ENCODE measurements at regions not wholly inside any gene's neighbourhood (a gene's known extent, or its start where the extent isn't known, plus 50 kb on each side); places are given as distances from the start of the nearest gene placed in this dataset.

DNA sequence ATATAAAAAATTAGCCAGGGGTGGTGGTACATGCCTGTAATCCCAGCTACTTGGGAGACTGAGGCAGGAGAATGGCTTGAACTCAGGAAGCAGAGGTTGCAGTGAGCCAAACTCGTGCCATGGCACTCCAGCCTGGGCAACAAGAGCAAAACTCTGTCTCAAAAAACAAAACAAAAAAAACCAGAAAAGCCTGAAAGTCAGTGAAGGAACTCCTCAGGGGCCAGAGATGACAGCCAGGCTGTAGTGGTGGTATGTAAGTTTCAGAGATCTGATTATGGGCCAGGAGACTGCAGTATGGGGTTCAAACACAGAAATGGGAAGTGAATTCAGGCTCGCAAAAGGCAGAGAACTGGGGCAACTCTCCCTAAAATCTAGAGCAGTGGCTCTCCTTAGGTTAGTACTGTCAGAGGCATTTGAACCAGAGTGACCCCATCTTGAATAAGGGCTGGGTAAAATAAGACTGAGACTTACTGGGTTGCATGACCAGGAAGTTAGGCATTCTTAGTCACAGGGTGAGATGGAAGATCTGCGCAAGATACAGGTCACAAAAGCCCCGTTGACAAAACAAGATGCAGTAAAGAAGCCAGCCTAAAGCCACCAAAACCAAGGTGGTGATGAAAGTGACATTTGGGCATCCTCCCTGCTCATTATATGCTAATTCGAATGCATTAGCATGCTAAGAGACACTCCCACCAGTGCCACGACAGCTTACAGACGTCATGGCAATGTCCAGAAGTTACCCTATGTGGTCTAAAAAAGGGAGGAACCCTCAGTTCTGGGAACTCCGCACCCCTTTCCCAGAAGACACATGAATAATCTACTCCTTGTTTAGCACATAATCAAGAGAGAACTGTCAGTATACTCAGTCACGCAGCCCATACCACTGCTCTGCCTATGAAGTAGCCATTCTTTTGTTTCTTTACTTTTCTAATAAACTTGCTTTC is 120.2 kb upstream of the XYLT1 start:
- TF ChIP-seq ZBTB48 (tag by site-specific recombination; IDR thresholded peaks at IDR 0.05) (no peak), ZNF521 (tag by site-specific recombination; IDR thresholded peaks at IDR 0.05) (no peak), ZNF701 (tag by site-specific recombination; IDR thresholded peaks at IDR 0.05) (no peak), SETDB1 (IDR thresholded peaks at IDR 0.05; ENCODE audit: insufficient read length, low read length) (no peak), ZNF112 (tag by site-specific recombination; IDR thresholded peaks at IDR 0.05) (no peak), ZNF169 (tag by site-specific recombination; IDR thresholded peaks at IDR 0.05) (no peak), ZNF184 (tag by site-specific recombination; IDR thresholded peaks at IDR 0.05) (no peak), SALL2 (tag by site-specific recombination; IDR thresholded peaks at IDR 0.05; ENCODE audit: borderline replicate concordance) (no peak), ZFP69B (tag by site-specific recombination; IDR thresholded peaks at IDR 0.05) (no peak), ZNF174 (tag by site-specific recombination; IDR thresholded peaks at IDR 0.05) (no peak), ZNF776 (tag by site-specific recombination; IDR thresholded peaks at IDR 0.05; ENCODE audit: borderline replicate concordance) (no peak), ZNF501 (tag by site-specific recombination; IDR thresholded peaks at IDR 0.05) (no peak), ZBTB1 (tag by site-specific recombination; IDR thresholded peaks at IDR 0.05) (no peak), ZNF335 (tag by site-specific recombination; conservative IDR thresholded peaks at IDR 0.05) (no peak), ZNF544 (tag by site-specific recombination; IDR thresholded peaks at IDR 0.05) (no peak)
- TF ChIP-seq, protein P1, sequence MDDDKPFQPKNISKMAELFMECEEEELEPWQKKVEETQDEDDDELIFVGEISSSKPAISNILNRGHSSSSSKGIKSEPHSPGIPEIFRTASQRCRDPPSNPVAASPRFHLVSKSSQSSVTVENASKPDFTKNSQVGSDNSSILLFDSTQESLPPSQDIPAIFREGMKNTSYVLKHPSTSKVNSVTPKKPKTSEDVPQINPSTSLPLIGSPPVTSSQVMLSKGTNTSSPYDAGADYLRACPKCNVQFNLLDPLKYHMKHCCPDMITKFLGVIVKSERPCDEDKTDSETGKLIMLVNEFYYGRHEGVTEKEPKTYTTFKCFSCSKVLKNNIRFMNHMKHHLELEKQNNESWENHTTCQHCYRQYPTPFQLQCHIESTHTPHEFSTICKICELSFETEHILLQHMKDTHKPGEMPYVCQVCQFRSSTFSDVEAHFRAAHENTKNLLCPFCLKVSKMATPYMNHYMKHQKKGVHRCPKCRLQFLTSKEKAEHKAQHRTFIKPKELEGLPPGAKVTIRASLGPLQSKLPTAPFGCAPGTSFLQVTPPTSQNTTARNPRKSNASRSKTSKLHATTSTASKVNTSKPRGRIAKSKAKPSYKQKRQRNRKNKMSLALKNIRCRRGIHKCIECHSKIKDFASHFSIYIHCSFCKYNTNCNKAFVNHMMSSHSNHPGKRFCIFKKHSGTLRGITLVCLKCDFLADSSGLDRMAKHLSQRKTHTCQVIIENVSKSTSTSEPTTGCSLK (tag by site-specific recombination; IDR thresholded peaks at IDR 0.05), result no peak
- TF ChIP-seq, protein P2, sequence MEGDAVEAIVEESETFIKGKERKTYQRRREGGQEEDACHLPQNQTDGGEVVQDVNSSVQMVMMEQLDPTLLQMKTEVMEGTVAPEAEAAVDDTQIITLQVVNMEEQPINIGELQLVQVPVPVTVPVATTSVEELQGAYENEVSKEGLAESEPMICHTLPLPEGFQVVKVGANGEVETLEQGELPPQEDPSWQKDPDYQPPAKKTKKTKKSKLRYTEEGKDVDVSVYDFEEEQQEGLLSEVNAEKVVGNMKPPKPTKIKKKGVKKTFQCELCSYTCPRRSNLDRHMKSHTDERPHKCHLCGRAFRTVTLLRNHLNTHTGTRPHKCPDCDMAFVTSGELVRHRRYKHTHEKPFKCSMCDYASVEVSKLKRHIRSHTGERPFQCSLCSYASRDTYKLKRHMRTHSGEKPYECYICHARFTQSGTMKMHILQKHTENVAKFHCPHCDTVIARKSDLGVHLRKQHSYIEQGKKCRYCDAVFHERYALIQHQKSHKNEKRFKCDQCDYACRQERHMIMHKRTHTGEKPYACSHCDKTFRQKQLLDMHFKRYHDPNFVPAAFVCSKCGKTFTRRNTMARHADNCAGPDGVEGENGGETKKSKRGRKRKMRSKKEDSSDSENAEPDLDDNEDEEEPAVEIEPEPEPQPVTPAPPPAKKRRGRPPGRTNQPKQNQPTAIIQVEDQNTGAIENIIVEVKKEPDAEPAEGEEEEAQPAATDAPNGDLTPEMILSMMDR (tag by site-specific recombination; IDR thresholded peaks at IDR 0.05), result no peak
- TF ChIP-seq, protein P3, sequence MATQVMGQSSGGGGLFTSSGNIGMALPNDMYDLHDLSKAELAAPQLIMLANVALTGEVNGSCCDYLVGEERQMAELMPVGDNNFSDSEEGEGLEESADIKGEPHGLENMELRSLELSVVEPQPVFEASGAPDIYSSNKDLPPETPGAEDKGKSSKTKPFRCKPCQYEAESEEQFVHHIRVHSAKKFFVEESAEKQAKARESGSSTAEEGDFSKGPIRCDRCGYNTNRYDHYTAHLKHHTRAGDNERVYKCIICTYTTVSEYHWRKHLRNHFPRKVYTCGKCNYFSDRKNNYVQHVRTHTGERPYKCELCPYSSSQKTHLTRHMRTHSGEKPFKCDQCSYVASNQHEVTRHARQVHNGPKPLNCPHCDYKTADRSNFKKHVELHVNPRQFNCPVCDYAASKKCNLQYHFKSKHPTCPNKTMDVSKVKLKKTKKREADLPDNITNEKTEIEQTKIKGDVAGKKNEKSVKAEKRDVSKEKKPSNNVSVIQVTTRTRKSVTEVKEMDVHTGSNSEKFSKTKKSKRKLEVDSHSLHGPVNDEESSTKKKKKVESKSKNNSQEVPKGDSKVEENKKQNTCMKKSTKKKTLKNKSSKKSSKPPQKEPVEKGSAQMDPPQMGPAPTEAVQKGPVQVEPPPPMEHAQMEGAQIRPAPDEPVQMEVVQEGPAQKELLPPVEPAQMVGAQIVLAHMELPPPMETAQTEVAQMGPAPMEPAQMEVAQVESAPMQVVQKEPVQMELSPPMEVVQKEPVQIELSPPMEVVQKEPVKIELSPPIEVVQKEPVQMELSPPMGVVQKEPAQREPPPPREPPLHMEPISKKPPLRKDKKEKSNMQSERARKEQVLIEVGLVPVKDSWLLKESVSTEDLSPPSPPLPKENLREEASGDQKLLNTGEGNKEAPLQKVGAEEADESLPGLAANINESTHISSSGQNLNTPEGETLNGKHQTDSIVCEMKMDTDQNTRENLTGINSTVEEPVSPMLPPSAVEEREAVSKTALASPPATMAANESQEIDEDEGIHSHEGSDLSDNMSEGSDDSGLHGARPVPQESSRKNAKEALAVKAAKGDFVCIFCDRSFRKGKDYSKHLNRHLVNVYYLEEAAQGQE (tag by site-specific recombination; IDR thresholded peaks at IDR 0.05), result no peak
- TF ChIP-seq, protein P4, sequence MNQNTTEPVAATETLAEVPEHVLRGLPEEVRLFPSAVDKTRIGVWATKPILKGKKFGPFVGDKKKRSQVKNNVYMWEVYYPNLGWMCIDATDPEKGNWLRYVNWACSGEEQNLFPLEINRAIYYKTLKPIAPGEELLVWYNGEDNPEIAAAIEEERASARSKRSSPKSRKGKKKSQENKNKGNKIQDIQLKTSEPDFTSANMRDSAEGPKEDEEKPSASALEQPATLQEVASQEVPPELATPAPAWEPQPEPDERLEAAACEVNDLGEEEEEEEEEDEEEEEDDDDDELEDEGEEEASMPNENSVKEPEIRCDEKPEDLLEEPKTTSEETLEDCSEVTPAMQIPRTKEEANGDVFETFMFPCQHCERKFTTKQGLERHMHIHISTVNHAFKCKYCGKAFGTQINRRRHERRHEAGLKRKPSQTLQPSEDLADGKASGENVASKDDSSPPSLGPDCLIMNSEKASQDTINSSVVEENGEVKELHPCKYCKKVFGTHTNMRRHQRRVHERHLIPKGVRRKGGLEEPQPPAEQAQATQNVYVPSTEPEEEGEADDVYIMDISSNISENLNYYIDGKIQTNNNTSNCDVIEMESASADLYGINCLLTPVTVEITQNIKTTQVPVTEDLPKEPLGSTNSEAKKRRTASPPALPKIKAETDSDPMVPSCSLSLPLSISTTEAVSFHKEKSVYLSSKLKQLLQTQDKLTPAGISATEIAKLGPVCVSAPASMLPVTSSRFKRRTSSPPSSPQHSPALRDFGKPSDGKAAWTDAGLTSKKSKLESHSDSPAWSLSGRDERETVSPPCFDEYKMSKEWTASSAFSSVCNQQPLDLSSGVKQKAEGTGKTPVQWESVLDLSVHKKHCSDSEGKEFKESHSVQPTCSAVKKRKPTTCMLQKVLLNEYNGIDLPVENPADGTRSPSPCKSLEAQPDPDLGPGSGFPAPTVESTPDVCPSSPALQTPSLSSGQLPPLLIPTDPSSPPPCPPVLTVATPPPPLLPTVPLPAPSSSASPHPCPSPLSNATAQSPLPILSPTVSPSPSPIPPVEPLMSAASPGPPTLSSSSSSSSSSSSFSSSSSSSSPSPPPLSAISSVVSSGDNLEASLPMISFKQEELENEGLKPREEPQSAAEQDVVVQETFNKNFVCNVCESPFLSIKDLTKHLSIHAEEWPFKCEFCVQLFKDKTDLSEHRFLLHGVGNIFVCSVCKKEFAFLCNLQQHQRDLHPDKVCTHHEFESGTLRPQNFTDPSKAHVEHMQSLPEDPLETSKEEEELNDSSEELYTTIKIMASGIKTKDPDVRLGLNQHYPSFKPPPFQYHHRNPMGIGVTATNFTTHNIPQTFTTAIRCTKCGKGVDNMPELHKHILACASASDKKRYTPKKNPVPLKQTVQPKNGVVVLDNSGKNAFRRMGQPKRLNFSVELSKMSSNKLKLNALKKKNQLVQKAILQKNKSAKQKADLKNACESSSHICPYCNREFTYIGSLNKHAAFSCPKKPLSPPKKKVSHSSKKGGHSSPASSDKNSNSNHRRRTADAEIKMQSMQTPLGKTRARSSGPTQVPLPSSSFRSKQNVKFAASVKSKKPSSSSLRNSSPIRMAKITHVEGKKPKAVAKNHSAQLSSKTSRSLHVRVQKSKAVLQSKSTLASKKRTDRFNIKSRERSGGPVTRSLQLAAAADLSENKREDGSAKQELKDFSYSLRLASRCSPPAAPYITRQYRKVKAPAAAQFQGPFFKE (tag by site-specific recombination; IDR thresholded peaks at IDR 0.05; ENCODE audit: borderline replicate concordance), result no peak

More for the DNA sequence above, 120.2 kb upstream of the XYLT1 start:
- Histone ChIP-seq H3K4me3 (ENCODE audit: low read depth, low read length) (no peak overlapping the region), H3K27ac (ENCODE audit: extremely low read depth, low read depth, low read length) (no peak overlapping the region), H3K4me1 (ENCODE audit: control insufficient read depth, insufficient read depth, low read length) (no peaks in the 10 kb centered on the region), H3K36me3 (ENCODE audit: control insufficient read depth in 2 of 2, insufficient read depth in 1 of 2, low read length in 2 of 2) (no peaks in the 10 kb centered on the region), H3K9me3 (ENCODE audit: control insufficient read depth, insufficient read depth, low read depth, low read length) (no peaks in the 10 kb centered on the region)
- POLR2A ChIA-PET, result no interaction called here
- CTCF ChIA-PET, result no interaction called here
